Mesothelial cell of epicardium (in vitro differentiated cells): ENCODE measurements at regions not wholly inside any gene's neighbourhood (a gene's known extent, or its start where the extent isn't known, plus 50 kb on each side); places are given as distances from the start of the nearest gene placed in this dataset.

Source experiments
- DNase-seq, 2 experiments: peaks; one replicate each; pipeline ENCODE4 v3.0.0; 2021; ENCODE audit warnings: low spot score in 2 of 2; ENCODE audit not compliant: unreplicated experiment in 2 of 2
- H3K27ac Mint-ChIP-seq: 2 replicates; pipeline ENCODE4 v1.8.0; 2021; ENCODE audit warnings: mixed read lengths
- H3K27me3 Mint-ChIP-seq: 2 replicates; pipeline ENCODE4 v1.8.0; 2021; ENCODE audit warnings: low read depth, mixed read lengths
- H3K36me3 Mint-ChIP-seq: 2 replicates; pipeline ENCODE4 v1.8.0; 2021; ENCODE audit warnings: mixed read lengths
- H3K4me1 Mint-ChIP-seq: 2 replicates; pipeline ENCODE4 v1.8.0; 2021; ENCODE audit warnings: mixed read lengths
- H3K4me3 Mint-ChIP-seq: 2 replicates; pipeline ENCODE4 v1.8.0; 2021; ENCODE audit warnings: mild to moderate bottlenecking, moderate library complexity, mixed read lengths
- H3K9me3 Mint-ChIP-seq: 2 replicates; pipeline ENCODE4 v1.8.0; 2021; ENCODE audit warnings: mixed read lengths
- CTCF ChIP-seq: fragments of 200-600 bp; sonication (generic); IDR thresholded peaks from one replicate; pipeline ENCODE4 v1.5.0; 2021; ENCODE audit warnings: antibody characterized with exemption; ENCODE audit not compliant: unreplicated experiment

- no peak overlapping the region for H3K4me3 Mint-ChIP-seq
These were observed 49.9 kb upstream of the FZD7 start for GRCh38 chr2:201983800-201984199.

More at GRCh38 chr2:201983800-201984199, 49.9 kb upstream of the FZD7 start:
- DNase-seq = no peak
- H3K4me1 Mint-ChIP-seq = peaks cover 30% of the 10 kb centered on the region
- no peak overlapping the region for H3K27ac Mint-ChIP-seq
- H3K36me3 Mint-ChIP-seq = no peaks in the 10 kb centered on the region
- H3K27me3 Mint-ChIP-seq = no peaks in the 10 kb centered on the region
- H3K9me3 Mint-ChIP-seq = no peaks in the 10 kb centered on the region
- TF ChIP-seq CTCF = no peak
